A172 (cell line): ENCODE measurements at regions not wholly inside any gene's neighbourhood (a gene's known extent, or its start where the extent isn't known, plus 50 kb on each side); places are given as distances from the start of the nearest gene placed in this dataset.

ENCODE experiments used
- DNase-seq: peaks from one replicate; pipeline ENCODE4 v3.0.0-alpha.2; 2015; ENCODE audit warnings: low spot score

DNA sequence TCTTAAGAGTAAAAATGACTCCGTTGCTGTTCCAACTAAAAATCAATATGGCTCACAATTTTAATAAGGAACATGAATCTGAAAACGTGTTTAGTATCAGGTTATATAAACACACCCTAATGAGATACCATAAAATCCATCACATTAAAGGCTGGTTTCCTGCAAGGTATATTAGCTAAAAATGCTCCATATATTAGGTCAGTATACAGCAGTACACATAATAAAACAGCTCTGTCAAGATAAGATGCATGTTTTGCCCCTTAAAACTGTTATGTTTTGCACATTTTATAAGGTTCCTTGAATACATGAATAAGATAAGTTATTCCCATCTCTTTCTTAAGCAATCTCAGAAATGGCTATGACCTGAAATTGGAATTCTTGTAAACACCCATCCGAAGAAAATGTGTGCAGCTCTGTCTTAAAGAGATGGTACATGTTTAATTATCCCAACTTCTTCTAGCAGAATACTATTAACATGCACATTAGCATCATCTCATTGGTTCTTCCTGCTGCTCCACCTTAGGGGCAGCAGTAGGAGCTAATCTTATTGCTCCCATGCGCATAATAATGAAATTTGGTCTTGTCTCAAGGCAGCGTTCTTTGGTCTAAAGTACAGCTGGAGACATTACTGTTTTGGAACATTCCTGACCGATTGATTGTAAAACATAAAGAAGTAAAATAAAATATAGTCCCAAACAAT, 836.1 kb upstream of the FANCL start:
- DNase-seq: no peak

GRCh38 chr2:59076079-59076619, 835.0 kb upstream of the FANCL start:
- DNase-seq: no peak

DNA sequence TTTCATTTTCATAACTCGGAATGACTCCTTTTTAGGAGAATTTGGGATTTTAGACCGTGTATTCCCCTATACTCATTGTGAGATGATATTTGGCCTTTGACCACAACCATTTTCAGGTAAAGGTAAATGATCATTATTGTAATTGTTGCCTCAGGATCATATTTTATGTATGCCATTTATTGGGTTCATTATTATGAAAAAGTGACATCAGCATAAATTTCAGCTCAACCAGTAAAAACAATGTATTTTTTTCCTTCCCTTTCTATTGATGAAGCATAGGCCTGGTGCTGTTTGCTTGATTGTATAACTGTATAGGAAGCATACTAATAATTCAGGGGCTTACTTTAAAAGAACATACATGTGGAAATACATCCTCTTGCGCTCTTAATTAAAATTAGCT, 832.9 kb upstream of the FANCL start:
- no peak for DNase-seq

- no peak for DNase-seq
These were observed 832.2 kb upstream of the FANCL start for GRCh38 chr2:59073286-59073685.

DNA sequence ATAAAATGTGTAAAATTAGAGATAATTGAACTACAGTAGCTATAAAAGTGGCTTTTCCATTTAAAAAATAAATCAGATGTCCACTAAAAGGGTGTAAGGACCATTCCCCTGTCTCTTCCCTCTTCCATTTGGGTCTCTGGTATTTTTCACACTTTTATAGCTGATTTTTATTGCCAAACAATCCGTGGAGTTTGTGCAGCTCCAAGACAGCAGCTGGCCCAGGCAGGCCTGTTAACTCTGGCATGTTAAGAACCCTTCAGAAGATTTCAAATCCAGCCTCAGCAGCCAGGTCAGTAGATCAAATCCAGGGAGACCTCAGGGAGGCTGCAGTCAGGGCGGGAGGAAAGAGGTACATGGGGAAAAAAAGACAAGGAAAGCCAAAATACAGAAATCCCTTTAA, 827.1 kb upstream of the FANCL start:
- DNase-seq: no peak

DNA sequence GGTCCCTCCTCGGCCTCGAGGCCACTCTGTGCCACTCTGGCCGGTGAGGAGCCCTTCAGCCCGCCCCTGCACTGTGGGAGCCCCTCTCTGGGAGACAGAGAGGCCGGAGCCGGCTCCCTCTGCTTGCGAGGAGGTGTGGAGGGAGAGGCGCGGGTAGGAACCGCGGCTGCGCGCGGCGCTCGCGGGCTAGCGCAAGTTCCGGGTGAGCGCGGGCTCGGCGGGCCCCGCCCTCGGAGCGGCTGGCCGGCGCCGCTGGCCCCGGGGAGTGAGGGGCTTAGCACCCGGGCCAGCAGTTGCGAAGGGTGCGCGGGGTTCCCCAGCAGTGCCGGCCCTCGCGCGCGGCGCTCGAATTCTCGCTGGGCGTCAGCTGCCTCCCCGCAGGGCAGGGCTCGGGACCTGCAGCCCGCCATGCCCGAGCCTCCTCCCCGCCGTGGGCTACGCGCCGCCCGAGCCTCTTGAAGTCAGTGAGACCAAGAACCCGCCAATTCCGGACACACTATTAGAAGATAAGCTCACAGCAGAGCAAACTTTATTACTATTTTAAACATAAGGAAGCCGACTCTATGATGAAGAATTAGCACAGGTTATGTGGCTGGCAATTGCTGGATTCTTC, 825.8 kb upstream of the FANCL start:
- DNase-seq: no peak

DNA sequence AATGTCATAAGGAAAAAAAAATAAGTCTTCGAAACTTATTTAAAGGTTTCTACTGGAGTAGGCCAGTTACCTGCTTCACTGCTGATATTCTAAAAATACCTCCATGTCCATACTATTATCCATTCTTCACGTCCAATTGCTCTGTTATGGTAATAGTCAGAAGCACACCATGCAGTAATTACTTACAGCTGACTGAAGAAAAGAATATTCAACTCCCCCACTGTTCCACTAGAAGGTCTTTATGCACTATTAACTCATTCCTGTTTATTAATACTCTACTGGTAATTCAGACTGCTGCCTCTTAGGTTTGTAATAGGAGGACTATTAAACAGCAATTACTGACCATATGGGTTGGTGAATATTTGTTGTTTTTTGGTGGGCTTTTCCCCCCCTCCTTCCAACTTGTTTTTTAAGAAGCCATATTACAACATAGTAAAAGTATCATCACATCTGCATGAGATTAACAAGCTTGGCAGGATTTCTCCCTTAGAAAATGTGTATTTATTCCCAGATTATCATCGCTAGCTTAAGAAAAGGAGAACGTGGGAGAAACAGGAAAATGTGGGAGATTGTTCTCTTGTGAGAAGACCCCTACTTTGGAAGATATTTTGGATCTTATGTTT, 806.4 kb upstream of the FANCL start:
- no peak for DNase-seq

- no peak for DNase-seq
These were observed 805.6 kb upstream of the FANCL start for GRCh38 chr2:59046401-59047372.

DNA sequence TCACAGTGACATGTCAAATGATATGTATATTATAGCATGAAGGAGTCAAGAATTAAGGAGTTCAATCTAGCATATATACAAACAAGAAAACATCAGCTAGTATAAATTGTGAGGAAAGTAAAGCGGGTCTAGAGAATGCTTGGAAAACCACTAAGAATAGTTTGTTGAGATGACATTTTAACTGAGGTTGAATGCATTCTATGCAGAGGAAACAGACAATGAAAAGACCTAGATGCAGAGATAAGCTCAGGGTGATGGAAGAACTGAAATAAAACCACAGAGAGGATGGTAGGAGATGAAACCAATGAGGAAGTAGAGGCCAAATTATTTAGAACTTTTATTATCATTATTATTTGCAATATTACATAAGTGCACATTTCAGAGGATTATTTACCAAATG, 803.6 kb upstream of the FANCL start:
- DNase-seq: no peak

- DNase-seq: no peak
These were observed 800.0 kb upstream of the FANCL start for GRCh38 chr2:59041139-59041538.

DNA sequence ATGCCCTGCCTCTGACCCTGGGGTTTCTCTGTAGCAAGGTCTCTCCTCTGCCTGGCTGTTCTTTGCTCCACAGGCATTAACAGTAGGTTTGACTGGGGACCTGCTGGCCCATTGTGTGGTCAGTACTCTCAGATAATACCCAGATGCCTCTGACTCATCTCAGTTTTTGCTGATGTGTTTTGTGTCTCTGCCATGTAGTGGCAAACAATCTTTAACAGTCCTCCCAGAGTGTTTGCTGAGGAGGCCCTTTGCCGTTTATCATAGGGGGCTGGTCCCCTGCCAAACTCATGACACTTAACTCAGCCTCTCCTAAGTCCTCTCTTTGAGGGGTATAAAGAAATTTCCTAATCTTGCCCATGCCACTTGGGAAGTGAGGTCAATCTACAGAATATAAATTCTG, 793.7 kb upstream of the FANCL start:
- DNase-seq: peak; percentile 28

DNA sequence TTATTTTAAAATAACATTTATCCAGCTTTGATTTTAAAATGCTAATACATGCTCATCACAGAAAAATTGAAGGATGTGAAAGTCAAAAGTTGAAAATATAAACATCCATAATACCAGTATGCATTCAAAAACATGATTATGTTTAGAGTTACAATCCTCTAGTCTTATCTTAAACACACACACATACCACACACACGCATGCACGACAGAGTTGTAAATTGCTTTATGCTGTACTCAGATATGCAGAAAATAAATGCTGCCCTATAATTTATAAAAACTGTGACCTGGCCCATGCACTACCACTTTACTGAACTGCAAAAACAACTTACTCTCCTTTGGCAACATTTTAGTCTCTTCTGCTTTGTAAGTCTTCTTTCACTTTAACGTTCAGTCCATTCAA, 793.0 kb upstream of the FANCL start:
- DNase-seq: no peak

DNA sequence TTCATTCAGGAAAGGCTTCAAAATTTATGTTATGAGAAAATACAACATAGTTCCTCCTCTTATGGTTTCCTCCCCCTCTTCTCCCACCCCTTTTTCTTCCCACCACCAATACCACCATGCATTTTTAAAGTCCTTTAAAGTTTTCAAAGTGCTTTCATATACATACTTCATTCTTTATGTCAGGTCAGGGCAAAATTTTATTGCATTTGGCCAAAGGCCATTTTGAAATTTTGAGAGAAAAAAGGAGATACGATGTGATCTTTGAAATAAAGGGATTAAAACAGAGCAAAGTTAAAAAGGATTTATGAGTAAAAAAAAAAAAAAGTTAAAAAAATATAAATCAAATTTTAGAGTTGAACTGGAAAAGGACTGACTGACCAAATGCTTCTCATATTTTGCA, 792.5 kb upstream of the FANCL start:
- DNase-seq: no peak

GRCh38 chr2:59032499-59032898, 791.4 kb upstream of the FANCL start:
- DNase-seq: no peak

- no peak for DNase-seq
These were observed 787.9 kb upstream of the FANCL start for GRCh38 chr2:59029058-59029457.

- no peak for DNase-seq
These were observed 786.2 kb upstream of the FANCL start for GRCh38 chr2:59027320-59027719.

GRCh38 chr2:59025157-59025757, 784.1 kb upstream of the FANCL start:
- peak; percentile 31 for DNase-seq

DNA sequence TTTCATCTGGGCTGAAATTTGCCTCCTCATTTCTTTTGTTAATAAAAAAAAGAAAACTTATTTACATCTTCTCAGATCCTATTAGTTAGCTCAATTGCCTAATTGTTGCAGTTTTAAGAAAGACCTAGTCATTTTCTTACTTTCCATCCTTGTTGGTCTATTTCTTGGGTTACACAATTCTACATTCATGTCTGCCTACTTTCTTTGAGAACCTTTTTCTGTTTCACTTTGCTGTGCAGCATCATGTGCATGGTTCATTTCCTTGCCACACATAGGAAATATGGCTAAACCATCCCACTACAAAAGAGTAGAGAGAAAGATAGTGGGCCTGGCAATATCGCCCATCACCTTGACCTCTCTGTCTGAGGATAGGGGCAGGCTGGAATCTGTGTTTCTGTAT, 780.7 kb upstream of the FANCL start:
- DNase-seq: no peak

GRCh38 chr2:59019566-59020159, 778.5 kb upstream of the FANCL start:
- no peak for DNase-seq

DNA sequence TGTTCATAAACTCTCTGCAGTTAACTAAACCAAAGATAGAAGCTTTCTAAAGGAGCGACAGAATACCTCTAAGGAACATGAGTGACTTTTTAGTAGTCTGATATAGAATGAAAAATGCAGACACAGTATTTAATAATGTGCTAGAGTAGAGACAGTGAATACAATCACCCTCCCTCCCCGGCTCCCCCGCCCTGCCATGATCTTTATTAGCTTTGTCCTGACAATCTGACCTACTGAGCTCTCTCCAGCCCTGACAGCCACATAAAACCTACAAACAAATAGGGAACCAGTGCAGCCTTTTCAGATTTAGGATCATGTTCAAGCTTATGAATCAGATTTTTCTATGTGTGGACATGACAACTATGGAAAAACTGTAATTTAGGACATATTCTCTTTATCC, 777.6 kb upstream of the FANCL start:
- DNase-seq: no peak

DNA sequence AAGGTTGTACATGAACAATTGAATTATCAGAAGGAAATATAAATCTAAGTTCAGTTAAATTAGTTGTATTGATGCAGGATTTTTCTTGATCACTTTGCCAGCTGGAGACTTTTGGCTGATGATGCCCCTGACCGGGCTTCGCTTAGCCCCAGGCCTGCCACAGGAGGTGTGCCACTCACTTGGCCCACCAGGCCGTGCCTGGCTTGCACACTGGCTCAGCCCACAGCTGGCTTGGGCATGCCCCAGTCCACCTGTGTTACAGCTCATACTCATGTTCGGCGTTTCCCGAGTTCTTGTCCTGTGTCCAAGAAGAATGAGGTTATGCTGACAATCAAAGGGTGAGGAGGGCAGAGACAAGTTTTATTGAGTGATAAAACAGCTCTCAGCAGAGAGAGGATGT, 773.9 kb upstream of the FANCL start:
- no peak for DNase-seq
